Renal cortical epithelial cell (primary cell): ENCODE measurements at regions not wholly inside any gene's neighbourhood (a gene's known extent, or its start where the extent isn't known, plus 50 kb on each side); places are given as distances from the start of the nearest gene placed in this dataset.
A peak's percentile ranks its signal among the peaks of the same experiment; 100 is the strongest.

Source experiments
- DNase-seq: peaks from one replicate; pipeline ENCODE4 v3.0.0-alpha.2; 2011; ENCODE audit warnings: low read depth

DNA sequence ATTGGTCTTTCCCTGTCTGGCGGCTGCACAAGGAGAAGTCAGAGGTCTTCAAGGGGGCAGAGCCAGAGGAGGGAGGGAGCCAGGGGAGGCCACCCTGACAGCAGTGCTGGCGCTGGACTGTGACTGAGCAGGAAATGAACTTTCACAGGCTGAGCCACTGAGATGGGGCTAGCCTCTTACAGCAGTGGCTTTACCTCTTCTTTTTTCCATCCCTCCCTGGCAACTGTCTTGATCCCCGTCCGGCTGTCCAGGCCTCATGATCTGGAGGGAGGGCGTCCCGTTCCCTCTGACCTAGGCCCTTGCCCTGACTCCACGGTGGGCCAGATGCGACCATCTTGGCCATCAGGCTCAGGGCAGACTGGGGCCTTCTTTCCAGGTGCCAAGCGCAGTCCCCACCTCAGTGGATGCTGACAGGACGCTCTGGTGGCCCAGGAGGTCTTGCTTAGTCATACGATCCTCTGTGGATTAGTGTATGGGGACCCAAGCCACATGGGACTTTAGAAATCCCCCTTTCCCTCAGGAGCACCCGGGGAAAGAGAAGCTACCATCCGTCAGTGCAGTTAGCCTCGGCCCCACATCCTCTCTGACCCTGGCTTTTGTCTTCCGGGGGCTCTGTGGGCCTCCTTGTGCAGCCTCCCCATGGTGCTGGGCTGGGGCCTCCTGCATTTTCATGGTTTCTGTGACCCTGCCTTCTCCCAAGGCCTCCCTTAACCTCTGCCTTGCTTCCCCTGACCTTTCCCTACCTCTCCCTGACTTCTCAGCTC is 57.4 kb upstream of the CCDC167 start:
- DNase-seq, result peak; percentile 47

DNA sequence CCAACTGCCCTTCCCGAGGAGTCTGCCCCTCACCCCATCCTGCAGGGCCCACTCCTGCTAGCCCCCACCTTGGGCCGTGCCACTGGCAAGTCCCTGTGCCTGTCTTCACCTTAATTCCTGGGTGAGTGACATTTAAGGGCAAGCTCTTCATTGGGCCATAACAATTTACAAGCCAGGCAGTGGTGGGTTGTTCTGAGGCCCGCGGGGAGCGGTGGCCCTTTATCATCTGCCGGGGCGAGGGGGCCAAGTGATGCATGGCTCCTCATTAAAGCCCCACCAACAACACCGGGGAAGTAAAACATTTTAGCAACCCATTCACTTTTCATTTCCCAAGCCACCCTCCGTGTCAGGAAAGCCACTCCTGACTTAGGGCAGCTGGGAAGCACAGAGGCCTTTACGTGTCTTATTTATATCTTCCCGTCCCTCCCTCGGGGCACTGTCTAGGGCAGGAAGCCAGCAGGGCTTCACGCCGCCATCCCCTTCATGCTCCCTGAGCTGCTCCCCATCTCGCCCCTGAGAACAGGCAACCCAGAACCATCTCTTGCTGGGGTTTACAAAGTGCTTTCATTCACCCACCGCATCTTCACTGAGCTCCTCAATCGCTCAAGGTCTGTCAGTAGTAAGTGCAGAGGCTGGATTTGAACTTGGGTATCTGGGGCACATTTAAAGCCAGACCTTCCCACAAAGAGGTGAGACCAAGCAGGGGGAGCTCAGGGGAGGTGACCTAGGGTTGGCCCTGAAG is 55.5 kb upstream of the CCDC167 start:
- no peak for DNase-seq

- DNase-seq, result peak; percentile 84
Measured at GRCh38 chr6:37554480-37554819, 54.8 kb upstream of the CCDC167 start.

DNA sequence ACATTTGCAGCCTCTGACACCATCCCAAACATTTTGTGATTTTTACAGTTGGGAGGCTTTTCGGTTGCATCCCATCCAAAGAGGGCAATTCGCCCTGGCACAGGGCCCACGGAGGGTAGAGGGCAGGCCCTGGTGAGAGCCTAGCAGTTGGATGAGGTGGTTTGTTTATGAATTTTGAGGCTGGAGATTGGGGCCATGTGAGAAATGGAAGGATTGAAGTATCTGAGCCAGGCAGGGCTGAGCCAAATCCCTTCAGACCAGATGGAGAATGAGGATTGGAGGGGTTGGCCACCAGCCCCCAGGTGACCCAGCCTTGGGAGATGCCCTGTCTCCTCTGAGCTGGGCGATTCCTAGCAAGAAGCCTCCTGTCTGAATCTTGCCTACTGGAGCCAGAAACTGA is 52.6 kb upstream of the CCDC167 start:
- no peak for DNase-seq

DNA sequence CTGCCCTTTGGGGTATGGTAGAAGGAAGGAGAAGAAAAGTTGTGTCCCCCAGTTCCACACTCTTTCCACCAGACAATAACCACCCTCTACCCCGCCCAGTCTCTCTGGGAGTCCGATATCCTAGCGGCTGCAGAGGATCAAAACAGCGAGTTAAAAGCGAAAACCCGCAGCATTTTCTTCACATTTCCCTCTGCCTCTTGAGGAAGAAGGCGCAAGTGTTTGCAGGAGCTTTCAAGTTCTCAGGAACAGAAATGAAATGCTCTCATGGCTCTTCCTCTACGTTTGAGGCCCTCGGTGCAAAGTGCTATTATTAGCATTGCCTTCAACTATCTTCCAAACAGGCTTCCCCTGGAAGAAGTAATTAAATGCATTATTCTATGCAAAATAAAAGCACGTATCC is 52.2 kb upstream of the CCDC167 start:
- DNase-seq, result no peak

DNA sequence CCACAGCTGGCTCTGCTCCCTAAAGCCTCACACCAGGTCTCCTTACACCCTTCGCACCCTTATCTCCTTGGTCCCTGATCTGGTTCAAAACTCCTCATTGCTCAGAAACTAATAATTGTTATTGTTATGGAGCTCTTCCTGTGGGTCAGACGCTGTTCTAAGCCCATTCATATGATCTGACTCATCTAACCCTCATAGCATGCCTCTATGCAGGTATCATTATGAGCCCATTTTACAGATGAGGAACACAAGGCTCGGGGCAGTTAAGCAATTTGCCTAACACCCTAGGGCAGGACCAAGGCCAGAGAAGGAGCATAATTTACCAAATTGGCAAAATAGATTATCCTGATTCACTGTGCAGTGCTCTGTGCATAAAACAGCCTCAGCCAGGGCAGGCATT is 51.8 kb upstream of the CCDC167 start:
- no peak for DNase-seq

DNA sequence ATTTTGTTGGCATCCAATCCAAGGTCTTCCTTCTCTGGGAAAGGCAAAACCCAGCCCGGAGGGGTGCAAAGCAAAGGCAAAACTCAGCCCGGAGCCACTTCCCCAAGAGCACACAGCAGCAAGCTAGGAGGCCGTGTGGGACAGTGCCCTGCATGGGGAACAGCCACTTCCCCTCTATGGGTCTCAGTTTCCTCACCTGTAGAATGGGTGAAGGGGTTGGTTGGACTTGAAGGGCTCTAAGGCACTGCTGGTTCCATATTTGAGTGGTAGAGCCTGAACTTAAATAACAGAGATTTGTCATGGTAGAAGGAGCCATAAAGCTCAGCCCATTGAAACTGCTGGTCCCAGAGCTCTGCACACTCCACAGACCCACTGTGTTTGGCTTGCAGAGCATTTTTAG is 51.3 kb upstream of the CCDC167 start:
- DNase-seq, result no peak

- DNase-seq, result peak; percentile 80
Measured at GRCh38 chr6:37550191-37550831, 50.6 kb upstream of the CCDC167 start.

GRCh38 chr6:37549558-37549957 is 49.9 kb upstream of the CCDC167 start:
- DNase-seq, result no peak
